GM11168 (cell line): ENCODE measurements at regions not wholly inside any gene's neighbourhood (a gene's known extent, or its start where the extent isn't known, plus 50 kb on each side); places are given as distances from the start of the nearest gene placed in this dataset.
"Not testable (repeated sequence)": the region's sequence is repeated elsewhere in the genome, so short reads cannot be mapped to it uniquely, and the experiment has no call there.

Source experiments
- in situ Hi-C: fragments of 300-500 bp; cut with MboI; formaldehyde crosslinking; loops from one replicate; pipeline ENCODE4 v1.12.0; 2022; ENCODE audit warnings: low sequenced_read_pairs; ENCODE audit not compliant: unreplicated experiment

DNA sequence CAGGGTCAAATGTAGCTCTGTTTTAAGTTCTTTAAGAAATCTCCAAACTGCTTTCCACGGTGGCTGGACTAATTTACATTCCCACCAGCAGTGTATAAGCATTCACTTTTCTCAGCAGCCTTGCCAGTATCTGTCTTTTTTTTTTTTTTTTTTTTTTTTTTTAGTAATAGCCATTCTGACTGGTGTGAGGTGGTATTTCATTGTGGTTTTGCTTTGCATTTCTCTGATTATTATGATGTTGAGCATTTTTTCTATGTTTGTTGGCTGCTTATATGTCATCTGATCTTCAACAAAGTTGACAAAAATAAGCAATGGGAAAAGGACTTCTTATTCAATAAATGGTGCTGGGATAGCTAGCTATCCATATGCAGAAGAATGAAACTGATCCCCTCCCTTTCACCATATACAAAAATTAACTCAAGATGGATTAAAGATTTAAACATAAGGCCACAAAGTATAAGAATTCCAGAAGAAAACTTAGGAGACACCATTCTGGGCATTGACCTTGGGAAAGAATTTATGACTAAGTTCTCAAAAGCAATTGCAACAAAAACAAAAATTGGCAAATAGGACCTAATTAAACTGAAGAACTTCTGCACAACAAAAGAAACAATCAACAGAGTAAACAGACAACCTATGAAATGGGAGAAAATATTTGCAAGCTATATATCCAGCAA is 52.6 kb upstream of the FRMD6 start:
- in situ Hi-C loops = not testable (repeated sequence)

DNA sequence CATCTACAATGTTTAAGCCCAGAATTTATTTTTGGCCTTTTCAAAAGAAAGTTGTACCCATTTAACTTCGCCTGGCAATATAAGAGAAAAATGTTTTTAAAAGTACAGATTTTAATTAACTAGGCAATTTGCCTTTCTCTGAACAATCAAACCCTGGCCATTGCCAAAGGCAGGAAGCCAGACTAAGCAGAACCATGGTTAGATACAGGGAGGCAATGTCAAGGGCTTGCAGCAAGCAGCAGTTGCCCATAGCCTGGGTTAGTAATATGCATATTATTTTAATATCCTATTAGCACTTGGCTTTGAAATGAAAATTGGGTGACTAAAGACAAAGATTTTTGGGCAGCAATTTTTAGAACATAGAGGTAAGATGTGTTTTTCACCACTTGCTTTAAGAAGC is 51.1 kb upstream of the FRMD6 start:
- in situ Hi-C loops = no loop called here
